Naive B cell (primary cell): ENCODE measurements at regions not wholly inside any gene's neighbourhood (a gene's known extent, or its start where the extent isn't known, plus 50 kb on each side); places are given as distances from the start of the nearest gene placed in this dataset.
"Not testable (repeated sequence)": the region's sequence is repeated elsewhere in the genome, so short reads cannot be mapped to it uniquely, and the experiment has no call there.

Source experiments
- ATAC-seq, 2 donors: fragments of 150-1000 bp; cut with Tn5 transposase; 2 replicates each; pipeline ENCODE4 v1.10.0; 2021; ENCODE audit warnings: low read depth in 2 of 2, mild to moderate bottlenecking in 2 of 2, moderate library complexity in 2 of 2
- DNase-seq: peaks from one replicate; pipeline ENCODE4 v3.0.0; 2022
- H3K27ac Mint-ChIP-seq, 6 donors: one replicate each; pipeline ENCODE4 v1.8.0; 2020 to 2022; ENCODE audit warnings: mild to moderate bottlenecking in 6 of 6, mixed read lengths in 6 of 6, moderate library complexity in 5 of 6, inconsistent platforms in 2 of 6
- H3K27me3 Mint-ChIP-seq, 3 donors: one replicate each; pipeline ENCODE4 v1.8.0; 2021 to 2022; ENCODE audit warnings: mixed read lengths in 3 of 3, mild to moderate bottlenecking in 1 of 3
- H3K36me3 Mint-ChIP-seq, 2 donors: one replicate each; pipeline ENCODE4 v1.8.0; 2020 to 2022; ENCODE audit warnings: mixed read lengths in 2 of 2, inconsistent platforms in 1 of 2, mild to moderate bottlenecking in 1 of 2
- H3K4me1 Mint-ChIP-seq, 3 donors: one replicate each; pipeline ENCODE4 v1.8.0; 2020 to 2022; ENCODE audit warnings: mixed read lengths in 3 of 3, inconsistent platforms in 1 of 3, mild to moderate bottlenecking in 1 of 3, moderate library complexity in 1 of 3
- H3K4me3 Mint-ChIP-seq, 8 donors: one replicate each; pipeline ENCODE4 v1.8.0; 2020 to 2022; ENCODE audit warnings: mild to moderate bottlenecking in 8 of 8, mixed read lengths in 8 of 8, moderate library complexity in 8 of 8, inconsistent platforms in 2 of 8
- H3K9me3 Mint-ChIP-seq, 7 donors: one replicate each; pipeline ENCODE4 v1.8.0; 2020 to 2022; ENCODE audit warnings: mixed read lengths in 7 of 7, mild to moderate bottlenecking in 5 of 7, inconsistent platforms in 2 of 7, moderate library complexity in 1 of 7

DNA sequence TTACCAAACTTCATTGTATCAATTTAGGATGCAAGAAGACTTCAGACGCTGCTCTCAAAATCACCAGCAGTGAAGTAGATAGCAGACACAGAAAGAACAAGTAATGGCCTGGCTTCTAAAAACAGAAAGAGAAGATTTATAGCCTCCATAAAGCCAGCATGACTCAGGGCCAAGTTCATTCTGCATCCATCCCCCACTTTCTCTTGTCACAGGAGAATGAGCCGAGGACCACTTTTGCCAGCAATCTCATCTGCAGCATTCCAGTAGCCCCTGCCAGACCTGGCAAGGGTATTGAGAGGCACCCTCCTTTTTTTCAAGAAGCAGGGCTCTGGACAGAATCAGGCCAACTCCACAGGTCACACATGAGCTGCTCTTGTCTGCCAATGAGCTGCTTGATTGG is 355.4 kb upstream of the SOX9 start:
- DNase-seq, result no peak
- no peaks in the 10 kb centered on the region for H3K27me3 Mint-ChIP-seq
- H3K36me3 Mint-ChIP-seq, result no peaks in the 10 kb centered on the region
- no peaks in the 10 kb centered on the region for H3K4me1 Mint-ChIP-seq
- no peak overlapping the region for H3K4me3 Mint-ChIP-seq
- no peak overlapping the region for H3K27ac Mint-ChIP-seq
- no peak for ATAC-seq
- H3K9me3 Mint-ChIP-seq, result peaks cover 0 to 3% (median 0%) of the 10 kb centered on the region in 7 donors

DNA sequence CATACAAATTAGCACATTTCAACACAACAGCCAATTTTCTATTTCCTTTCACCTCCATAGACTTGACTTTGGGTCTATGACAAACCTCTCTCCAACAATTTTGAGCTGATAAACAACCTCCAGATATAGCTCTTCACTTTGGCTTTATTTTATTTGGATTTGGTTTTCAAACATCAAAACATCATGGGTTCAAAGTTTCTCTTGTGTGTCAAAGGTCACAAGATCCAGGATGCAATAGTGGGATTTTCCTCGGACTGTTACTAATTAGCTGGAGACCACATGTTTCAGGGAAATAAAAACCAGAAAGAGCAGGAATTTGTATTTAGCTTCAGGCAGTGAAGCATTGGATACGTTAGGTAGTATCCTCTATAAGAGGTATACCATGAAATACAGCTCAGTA is 351.0 kb upstream of the SOX9 start:
- no peak for DNase-seq
- peaks cover 0 to 13% (median 6%) of the 10 kb centered on the region in 7 donors for H3K9me3 Mint-ChIP-seq
- no peak for ATAC-seq
- no peak overlapping the region for H3K27ac Mint-ChIP-seq
- no peaks in the 10 kb centered on the region for H3K27me3 Mint-ChIP-seq
- H3K4me1 Mint-ChIP-seq, result no peaks in the 10 kb centered on the region
- H3K4me3 Mint-ChIP-seq, result no peak overlapping the region
- no peaks in the 10 kb centered on the region for H3K36me3 Mint-ChIP-seq

DNA sequence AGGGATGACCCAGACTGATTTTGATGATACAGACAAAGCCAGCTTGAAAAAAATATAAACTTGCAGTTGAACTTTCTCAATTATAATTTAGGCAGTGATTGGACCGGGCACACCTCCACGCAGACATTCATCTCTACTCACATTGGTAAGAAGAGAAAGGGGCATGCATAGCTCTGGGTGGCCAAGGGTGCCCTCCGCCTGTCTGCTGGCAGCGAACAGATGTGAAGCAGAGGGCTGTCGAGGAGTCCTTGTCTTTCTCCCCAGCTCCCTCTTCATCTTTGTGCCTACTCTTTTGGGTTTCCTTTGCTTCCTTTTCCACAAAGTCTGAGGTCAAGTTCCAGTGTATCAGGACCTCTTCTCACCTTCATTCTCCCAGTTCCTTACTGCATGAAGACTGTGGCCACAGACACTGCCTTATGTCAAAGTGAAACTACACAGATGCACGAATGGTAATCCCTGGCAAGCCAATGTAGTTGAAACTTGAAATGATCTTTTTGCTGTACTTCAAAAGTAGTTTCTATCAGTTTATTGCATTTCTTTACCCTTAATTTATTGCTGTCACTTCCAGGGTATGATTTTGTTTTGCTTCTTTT is 343.7 kb upstream of the SOX9 start:
- H3K36me3 Mint-ChIP-seq, result no peaks in the 10 kb centered on the region
- H3K27me3 Mint-ChIP-seq, result no peaks in the 10 kb centered on the region
- no peak for ATAC-seq

DNA sequence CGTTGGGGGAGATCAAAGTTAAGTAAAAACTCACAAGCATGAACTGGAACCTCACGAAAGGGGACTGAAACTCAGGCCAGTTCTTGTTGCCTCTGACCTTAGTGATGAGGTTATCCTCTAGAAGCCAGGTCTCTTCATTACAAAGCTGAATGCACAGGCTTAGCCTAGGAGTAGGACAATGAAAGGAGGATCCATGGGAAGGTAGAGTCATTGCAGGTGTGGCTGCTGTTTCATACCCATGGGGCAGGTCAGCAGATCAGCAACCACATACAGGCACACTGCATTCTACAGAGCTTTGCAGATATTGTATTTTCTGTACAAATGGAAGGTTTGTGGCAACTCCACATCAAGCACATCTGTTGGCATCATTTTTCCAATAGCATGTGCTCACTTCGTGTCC is 341.3 kb upstream of the SOX9 start:
- Mint-ChIP-seq H3K9me3 (peaks cover 0 to 7% (median 2%) of the 10 kb centered on the region in 7 donors), H3K4me3 (no peak overlapping the region), H3K27ac (no peak overlapping the region), H3K27me3 (no peaks in the 10 kb centered on the region), H3K36me3 (no peaks in the 10 kb centered on the region), H3K4me1 (no peaks in the 10 kb centered on the region)
- DNase-seq (no peak), ATAC-seq (no peak)

More for the DNA sequence above, 343.7 kb upstream of the SOX9 start:
- no peak for DNase-seq
- no peak overlapping the region for H3K4me3 Mint-ChIP-seq
- H3K27ac Mint-ChIP-seq, result no peak overlapping the region
- no peaks in the 10 kb centered on the region for H3K4me1 Mint-ChIP-seq
- H3K9me3 Mint-ChIP-seq, result peaks cover 0 to 15% (median 3%) of the 10 kb centered on the region in 7 donors

DNA sequence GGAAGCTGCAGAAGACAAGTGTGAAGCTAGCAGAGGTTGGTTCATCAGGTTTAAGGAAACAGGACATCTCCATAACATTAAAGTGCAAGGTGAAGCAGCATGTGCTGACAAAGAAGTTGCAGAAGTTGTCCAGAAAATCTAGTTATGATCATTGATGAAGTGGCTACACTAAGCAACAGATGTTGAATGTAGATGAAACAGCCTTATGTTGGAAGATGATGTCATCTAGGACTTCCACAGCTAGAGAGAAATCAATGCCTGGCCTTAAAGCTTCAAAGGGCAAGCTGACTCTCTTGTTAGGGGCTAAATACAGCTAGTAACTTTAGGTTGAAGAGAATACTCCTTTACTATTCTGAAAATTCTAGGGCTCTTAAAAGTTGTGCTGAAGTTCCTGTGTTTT is 340.2 kb upstream of the SOX9 start:
- H3K27me3 Mint-ChIP-seq, result no peaks in the 10 kb centered on the region
- DNase-seq, result no peak
- no peaks in the 10 kb centered on the region for H3K36me3 Mint-ChIP-seq
- no peak overlapping the region for H3K4me3 Mint-ChIP-seq
- H3K4me1 Mint-ChIP-seq, result no peaks in the 10 kb centered on the region
- peaks cover 0 to 13% (median 1%) of the 10 kb centered on the region in 7 donors for H3K9me3 Mint-ChIP-seq
- H3K27ac Mint-ChIP-seq, result no peak overlapping the region
- no peak for ATAC-seq

DNA sequence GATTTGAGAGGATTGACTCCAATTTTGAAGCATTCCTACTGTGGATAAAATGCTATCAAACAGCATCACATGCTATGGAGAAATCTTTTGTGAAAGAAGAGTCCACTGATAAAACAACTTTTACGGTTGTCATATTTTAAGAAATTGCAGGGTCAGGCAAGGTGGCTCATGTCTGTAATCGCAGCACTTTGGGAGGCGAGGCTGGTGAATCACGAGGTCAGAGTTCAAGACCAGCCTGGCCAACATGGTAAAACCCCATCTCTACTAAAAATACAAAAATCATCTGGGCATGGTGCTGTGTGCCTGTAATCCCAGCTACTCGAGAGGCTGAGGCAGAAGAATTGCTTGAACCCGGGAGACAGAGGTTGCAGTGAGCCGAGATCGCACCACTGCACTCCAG is 338.8 kb upstream of the SOX9 start:
- H3K27me3 Mint-ChIP-seq, ATAC-seq, DNase-seq, H3K36me3 Mint-ChIP-seq, H3K27ac Mint-ChIP-seq, H3K4me3 Mint-ChIP-seq, H3K4me1 Mint-ChIP-seq: not testable (repeated sequence)
- peaks cover 0 to 20% (median 2%) of the 10 kb centered on the region in 7 donors for H3K9me3 Mint-ChIP-seq

DNA sequence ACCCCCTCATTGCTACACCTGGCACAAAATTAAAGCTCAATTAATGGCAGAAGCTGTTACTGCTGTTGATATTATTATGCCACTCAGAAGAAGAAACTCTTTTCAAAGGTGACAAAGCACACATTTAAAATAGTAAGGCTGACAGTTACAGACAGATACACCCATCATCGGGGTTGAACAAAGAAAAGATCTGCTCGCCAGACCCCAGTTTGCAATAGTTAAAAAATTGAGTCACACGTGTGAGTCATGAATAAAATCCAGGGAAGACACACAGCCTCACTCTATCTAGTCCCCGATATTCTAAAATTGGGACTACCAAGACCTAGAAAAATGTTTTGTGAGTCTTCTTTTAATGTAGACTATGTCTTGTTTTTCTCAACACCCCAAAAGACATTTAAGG is 330.0 kb upstream of the SOX9 start:
- Mint-ChIP-seq H3K36me3 (peaks cover 0 to 7% of the 10 kb centered on the region in 2 donors), H3K4me1 (no peaks in the 10 kb centered on the region), H3K9me3 (peaks cover 2 to 13% (median 8%) of the 10 kb centered on the region in 7 donors), H3K27ac (no peak overlapping the region), H3K4me3 (no peak overlapping the region), H3K27me3 (no peaks in the 10 kb centered on the region)
- DNase-seq, result no peak
- no peak for ATAC-seq

DNA sequence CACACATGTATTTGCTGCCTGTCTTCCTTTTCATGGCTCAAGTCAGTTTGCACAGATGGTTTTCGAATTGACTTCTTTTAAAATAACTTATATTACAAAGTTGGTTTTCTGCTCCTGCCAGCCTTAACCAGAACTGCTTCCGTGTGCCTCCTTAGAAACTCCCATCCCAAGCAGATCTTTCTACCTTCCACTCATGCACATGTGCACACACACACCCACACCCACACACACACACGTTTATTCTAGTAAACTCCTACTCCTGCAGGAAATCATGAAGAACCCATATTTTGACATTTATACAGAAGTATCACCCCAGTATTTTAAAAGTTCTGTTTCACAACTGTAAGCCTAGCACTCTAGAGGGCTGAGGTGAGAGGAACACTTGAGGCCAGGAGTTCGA is 329.5 kb upstream of the SOX9 start:
- H3K27ac Mint-ChIP-seq, result no peak overlapping the region
- peaks cover 2 to 16% (median 10%) of the 10 kb centered on the region in 7 donors for H3K9me3 Mint-ChIP-seq
- H3K36me3 Mint-ChIP-seq, result peaks cover 0 to 7% of the 10 kb centered on the region in 2 donors
- ATAC-seq (no peak), DNase-seq (no peak)
- no peaks in the 10 kb centered on the region for H3K4me1 Mint-ChIP-seq
- H3K4me3 Mint-ChIP-seq, result no peak overlapping the region
- H3K27me3 Mint-ChIP-seq, result no peaks in the 10 kb centered on the region

DNA sequence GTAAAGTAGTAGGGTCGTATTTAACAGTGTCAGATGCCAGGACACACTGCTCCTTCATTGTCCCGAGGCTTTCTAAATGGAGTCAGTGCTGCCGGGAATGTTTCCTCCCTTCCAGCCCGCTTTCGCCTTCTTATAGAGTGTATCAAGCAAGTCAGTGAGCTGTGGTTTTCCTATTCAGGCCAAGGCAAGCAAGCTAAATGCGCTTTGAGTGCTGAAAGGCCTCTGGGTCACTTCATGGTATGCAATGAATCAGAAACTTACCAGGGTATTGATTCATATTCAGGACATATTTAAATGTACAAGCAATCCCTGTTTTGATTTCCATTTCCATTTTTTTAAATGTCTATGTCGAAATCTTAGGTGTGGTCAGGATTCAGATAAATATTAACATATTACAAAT is 327.9 kb upstream of the SOX9 start:
- no peak for ATAC-seq

DNA sequence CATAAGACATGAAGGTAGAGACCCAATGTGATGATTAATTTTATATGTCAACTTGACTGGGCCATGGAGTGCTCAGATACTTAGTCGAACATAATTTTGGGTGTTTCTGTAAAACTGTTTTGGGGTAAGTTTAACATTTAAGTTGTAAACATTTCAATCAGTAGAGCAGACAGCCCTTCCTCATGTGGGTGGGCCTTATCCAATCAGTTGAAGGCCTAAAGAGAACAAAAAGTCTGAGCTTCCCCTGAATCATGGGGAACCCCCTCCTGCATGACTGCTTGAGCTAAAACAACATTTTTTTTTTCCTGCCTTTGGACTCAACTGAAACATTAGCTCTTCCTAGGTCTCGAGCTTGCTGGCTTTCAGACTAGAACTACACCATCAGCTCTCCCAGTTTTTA is 327.3 kb upstream of the SOX9 start:
- no peaks in the 10 kb centered on the region for H3K4me1 Mint-ChIP-seq
- no peaks in the 10 kb centered on the region for H3K27me3 Mint-ChIP-seq
- DNase-seq, result no peak
- H3K9me3 Mint-ChIP-seq, result peaks cover 2 to 12% (median 8%) of the 10 kb centered on the region in 7 donors
- no peak for ATAC-seq
- no peak overlapping the region for H3K27ac Mint-ChIP-seq
- no peaks in the 10 kb centered on the region for H3K36me3 Mint-ChIP-seq
- no peak overlapping the region for H3K4me3 Mint-ChIP-seq

More for the DNA sequence above, 327.9 kb upstream of the SOX9 start:
- Mint-ChIP-seq H3K36me3 (peaks cover 0 to 3% of the 10 kb centered on the region in 2 donors), H3K4me1 (no peaks in the 10 kb centered on the region), H3K9me3 (peaks cover 2 to 12% (median 11%) of the 10 kb centered on the region in 7 donors), H3K4me3 (no peak overlapping the region), H3K27ac (no peak overlapping the region), H3K27me3 (no peaks in the 10 kb centered on the region)
- no peak for DNase-seq

DNA sequence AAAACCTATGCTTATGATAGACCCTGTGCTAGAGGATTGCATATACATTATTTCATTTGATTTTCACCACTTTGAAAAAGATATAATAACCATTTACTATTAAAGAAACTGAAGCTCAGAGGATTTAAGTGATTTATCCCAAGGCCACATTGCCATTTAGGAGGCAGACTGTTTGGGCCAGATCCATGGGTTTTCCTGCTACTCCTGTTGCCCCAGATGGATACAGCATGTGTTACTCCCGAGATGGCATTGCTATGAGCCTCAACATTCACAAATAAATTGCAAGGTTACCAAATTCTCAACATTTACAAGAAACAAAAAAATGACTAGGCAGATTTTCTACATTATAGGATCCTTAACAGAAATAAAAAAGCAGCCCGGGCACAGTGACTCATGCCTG is 322.1 kb upstream of the SOX9 start:
- Mint-ChIP-seq H3K9me3 (peaks cover 2 to 12% (median 7%) of the 10 kb centered on the region in 7 donors), H3K36me3 (no peaks in the 10 kb centered on the region), H3K4me1 (no peaks in the 10 kb centered on the region), H3K4me3 (no peak overlapping the region), H3K27me3 (no peaks in the 10 kb centered on the region), H3K27ac (no peak overlapping the region)
- DNase-seq (no peak), ATAC-seq (no peak)

DNA sequence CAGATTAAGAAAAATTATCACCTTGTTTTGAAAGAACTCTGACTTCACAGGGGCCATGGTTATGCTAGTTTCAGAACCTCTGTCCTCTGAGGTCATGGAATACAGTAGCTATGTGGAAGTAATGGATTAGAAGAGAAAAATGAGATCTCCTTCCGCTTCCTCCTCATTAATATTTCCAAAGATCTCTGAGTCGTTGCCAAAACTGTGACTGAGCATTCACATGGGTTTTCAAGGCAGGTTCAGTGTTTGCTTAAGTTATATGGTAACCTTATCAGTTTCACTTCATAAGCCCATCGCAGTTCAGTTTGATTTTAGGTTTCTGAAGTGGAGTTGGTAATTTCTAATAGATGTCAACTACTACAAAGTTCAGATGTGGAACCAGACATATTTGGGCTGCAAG is 321.2 kb upstream of the SOX9 start:
- Mint-ChIP-seq H3K27ac (no peak overlapping the region), H3K4me3 (no peak overlapping the region), H3K4me1 (no peaks in the 10 kb centered on the region), H3K36me3 (no peaks in the 10 kb centered on the region), H3K9me3 (peaks cover 0 to 12% (median 6%) of the 10 kb centered on the region in 7 donors), H3K27me3 (no peaks in the 10 kb centered on the region)
- no peak for DNase-seq
- ATAC-seq, result no peak

DNA sequence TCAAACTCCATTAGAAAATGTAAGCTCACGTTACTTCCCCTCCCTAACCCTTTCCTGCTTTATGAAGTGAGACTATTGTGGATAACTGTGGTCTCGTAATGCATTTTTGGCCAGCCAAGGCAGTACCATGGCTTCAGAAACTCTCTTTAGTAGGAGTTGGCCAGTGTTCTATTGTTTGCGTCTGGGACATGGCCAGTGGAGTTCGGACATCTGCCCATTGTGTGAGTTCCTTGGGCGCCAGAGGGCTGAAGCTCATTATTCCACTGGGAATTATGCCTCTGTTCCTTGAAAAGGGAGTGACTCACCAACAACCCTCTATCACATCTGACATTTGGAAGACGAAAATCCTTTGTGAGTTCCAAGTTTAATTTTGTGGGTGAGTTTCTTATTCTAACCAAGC is 319.5 kb upstream of the SOX9 start:
- H3K27ac Mint-ChIP-seq, result no peak overlapping the region
- DNase-seq (no peak), ATAC-seq (no peak)
- peaks cover 0 to 6% (median 3%) of the 10 kb centered on the region in 7 donors for H3K9me3 Mint-ChIP-seq
- H3K4me1 Mint-ChIP-seq, result no peaks in the 10 kb centered on the region
- H3K27me3 Mint-ChIP-seq, result no peaks in the 10 kb centered on the region
- no peaks in the 10 kb centered on the region for H3K36me3 Mint-ChIP-seq
- no peak overlapping the region for H3K4me3 Mint-ChIP-seq

DNA sequence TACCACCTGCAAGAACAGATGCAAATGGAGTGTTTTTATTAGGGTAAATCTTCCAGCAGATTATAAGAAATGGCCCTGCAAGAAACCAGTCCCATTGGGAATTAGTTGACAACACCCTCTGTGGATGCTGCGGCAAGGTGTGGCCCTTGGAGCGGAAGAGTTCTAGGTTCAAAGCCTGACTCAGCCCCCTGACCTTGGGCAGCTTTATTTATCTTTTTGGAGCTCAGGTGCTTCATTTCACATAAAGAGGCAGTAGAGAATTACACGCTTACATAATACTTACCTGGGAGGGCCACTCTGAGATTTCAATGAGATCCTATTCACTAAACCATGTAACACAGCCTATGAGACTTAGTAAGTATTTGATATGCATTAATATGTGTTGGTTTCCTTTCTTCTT is 318.2 kb upstream of the SOX9 start:
- Mint-ChIP-seq H3K9me3 (peaks cover 0 to 9% (median 3%) of the 10 kb centered on the region in 7 donors), H3K4me1 (no peaks in the 10 kb centered on the region), H3K4me3 (no peak overlapping the region), H3K27ac (no peak overlapping the region), H3K27me3 (no peaks in the 10 kb centered on the region), H3K36me3 (no peaks in the 10 kb centered on the region)
- ATAC-seq (no peak), DNase-seq (no peak)
